RWPE2 (cell line): ENCODE measurements at regions not wholly inside any gene's neighbourhood (a gene's known extent, or its start where the extent isn't known, plus 50 kb on each side); places are given as distances from the start of the nearest gene placed in this dataset.

Experiments
- ATAC-seq: fragments of 200-7000 bp; cut with Tn5 transposase; 3 replicates; pipeline ENCODE4 v1.9.1; 2021; ENCODE audit warnings: low read depth
- DNase-seq: peaks from one replicate; pipeline ENCODE4 v3.0.0-alpha.2; 2020; ENCODE audit warnings: low spot score
- H3K27ac ChIP-seq: fragments of 450-650 bp; 2 replicates; pipeline ENCODE4 v1.5.1; 2017; ENCODE audit warnings: mild to moderate bottlenecking; ENCODE audit not compliant: poor library complexity, severe bottlenecking
- H3K27me3 ChIP-seq: fragments of 250-450 bp; sonication (Bioruptor Pico); 2 replicates; pipeline ENCODE4 v1.5.1; 2021; ENCODE audit warnings: mild to moderate bottlenecking, moderate library complexity; ENCODE audit not compliant: insufficient read depth, poor library complexity, severe bottlenecking
- H3K36me3 ChIP-seq: fragments of 250-450 bp; sonication (Bioruptor Pico); 2 replicates; pipeline ENCODE4 v1.5.1; 2020; ENCODE audit warnings: low read depth, mild to moderate bottlenecking, moderate library complexity
- H3K4me1 ChIP-seq: fragments of 250-450 bp; sonication (Bioruptor Pico); 2 replicates; pipeline ENCODE4 v1.5.1; 2021; ENCODE audit warnings: mild to moderate bottlenecking, moderate library complexity; ENCODE audit not compliant: insufficient read depth, poor library complexity, severe bottlenecking
- H3K4me3 ChIP-seq: fragments of 250-450 bp; sonication (Bioruptor Pico); 2 replicates; pipeline ENCODE4 v1.5.1; 2021; ENCODE audit warnings: mild to moderate bottlenecking, moderate library complexity; ENCODE audit not compliant: severe bottlenecking
- H3K9me3 ChIP-seq: fragments of 250-450 bp; sonication (Bioruptor Pico); 2 replicates; pipeline ENCODE4 v1.5.1; 2021; ENCODE audit warnings: mild to moderate bottlenecking, moderate library complexity; ENCODE audit not compliant: severe bottlenecking
- TF ChIP-seq, protein P1 (sequence below): fragments of 450-650 bp; IDR thresholded peaks from one replicate; pipeline ENCODE4 v1.5.1; 2017; ENCODE audit warnings: mild to moderate bottlenecking, moderate library complexity; ENCODE audit not compliant: poor library complexity, severe bottlenecking

DNA sequence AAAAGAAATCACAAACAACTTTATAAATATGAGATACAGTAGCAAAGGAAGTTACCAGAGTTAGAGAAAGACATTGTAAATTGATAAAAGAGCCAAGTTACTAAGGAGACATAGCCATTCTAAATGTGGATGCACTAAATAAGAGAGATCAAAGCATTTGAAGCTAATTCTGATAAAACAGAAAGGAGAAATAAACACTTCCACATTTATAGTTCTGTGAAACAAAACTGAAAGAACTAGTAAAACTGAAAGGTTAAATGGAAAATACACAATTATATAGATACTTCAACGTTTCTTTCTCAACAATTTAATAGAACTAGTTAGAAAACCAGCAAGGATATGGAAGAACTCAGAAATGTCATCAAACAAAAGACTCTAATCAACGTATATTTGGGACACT, 309.0 kb upstream of the CDH2 start:
- ATAC-seq (no peak), DNase-seq (no peak)
- H3K27me3 ChIP-seq = no peaks in the 10 kb centered on the region
- TF ChIP-seq, protein P1, sequence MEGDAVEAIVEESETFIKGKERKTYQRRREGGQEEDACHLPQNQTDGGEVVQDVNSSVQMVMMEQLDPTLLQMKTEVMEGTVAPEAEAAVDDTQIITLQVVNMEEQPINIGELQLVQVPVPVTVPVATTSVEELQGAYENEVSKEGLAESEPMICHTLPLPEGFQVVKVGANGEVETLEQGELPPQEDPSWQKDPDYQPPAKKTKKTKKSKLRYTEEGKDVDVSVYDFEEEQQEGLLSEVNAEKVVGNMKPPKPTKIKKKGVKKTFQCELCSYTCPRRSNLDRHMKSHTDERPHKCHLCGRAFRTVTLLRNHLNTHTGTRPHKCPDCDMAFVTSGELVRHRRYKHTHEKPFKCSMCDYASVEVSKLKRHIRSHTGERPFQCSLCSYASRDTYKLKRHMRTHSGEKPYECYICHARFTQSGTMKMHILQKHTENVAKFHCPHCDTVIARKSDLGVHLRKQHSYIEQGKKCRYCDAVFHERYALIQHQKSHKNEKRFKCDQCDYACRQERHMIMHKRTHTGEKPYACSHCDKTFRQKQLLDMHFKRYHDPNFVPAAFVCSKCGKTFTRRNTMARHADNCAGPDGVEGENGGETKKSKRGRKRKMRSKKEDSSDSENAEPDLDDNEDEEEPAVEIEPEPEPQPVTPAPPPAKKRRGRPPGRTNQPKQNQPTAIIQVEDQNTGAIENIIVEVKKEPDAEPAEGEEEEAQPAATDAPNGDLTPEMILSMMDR = no peak
- H3K9me3 ChIP-seq = no peaks in the 10 kb centered on the region
- no peaks in the 10 kb centered on the region for H3K4me1 ChIP-seq
- H3K36me3 ChIP-seq = no peaks in the 10 kb centered on the region
- H3K4me3 ChIP-seq = no peak overlapping the region
- no peak overlapping the region for H3K27ac ChIP-seq

DNA sequence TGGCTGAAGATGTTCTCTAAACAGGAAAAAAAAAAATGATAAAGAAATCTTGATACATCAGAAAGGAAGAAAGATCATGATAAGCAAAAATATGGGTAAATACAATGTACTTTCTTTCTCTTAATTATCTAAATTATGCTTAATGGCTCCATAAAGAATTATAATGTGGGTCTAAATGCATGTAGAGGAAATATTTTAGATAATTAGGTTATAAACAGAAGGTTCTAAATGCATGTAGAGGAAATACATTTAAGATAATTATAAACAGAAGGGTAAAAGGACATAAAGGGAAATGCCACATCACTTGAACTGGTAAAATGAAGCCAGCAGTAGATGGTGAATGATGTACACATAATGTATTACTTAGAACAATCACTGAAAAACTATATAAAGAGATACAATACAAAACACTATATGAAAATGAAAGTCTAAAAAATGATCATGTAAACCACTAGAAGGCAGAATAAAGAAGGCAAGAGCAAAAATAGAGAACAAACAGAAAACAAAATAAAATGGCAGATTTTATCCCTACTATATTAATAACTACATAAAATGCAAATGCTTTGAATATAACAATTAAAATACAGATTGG, 308.4 kb upstream of the CDH2 start:
- ATAC-seq = no peak

DNA sequence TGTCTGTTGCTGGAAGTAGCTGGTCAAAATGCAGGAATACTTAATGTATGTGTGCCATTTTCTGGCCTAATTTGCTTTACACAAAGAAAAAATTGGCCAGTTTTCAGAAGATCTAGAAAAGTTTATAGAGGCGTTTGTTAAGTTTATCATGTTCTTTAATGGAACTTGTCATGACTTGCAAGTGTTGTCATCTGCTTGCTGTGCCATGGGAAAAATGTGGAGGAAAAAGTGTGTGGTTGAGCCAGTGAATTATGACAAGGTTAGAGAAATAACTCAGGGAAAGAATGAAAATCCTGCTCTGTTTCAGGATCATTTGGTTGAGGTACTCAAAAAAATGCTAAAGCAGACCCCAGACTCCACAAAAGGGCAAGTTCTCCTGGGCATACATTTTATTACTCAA, 301.6 kb upstream of the CDH2 start:
- TF ChIP-seq, protein P1 = no peak
- Histone ChIP-seq H3K27me3 (no peaks in the 10 kb centered on the region), H3K9me3 (no peaks in the 10 kb centered on the region), H3K27ac (no peak overlapping the region), H3K4me1 (no peaks in the 10 kb centered on the region), H3K4me3 (no peak overlapping the region), H3K36me3 (no peaks in the 10 kb centered on the region)
- ATAC-seq = no peak
- no peak for DNase-seq

More for the DNA sequence above, 308.4 kb upstream of the CDH2 start:
- Histone ChIP-seq H3K9me3 (no peaks in the 10 kb centered on the region), H3K4me1 (no peaks in the 10 kb centered on the region), H3K4me3 (no peak overlapping the region), H3K27me3 (no peaks in the 10 kb centered on the region), H3K36me3 (no peaks in the 10 kb centered on the region), H3K27ac (no peak overlapping the region)
- no peak for DNase-seq
- TF ChIP-seq, protein P1 = peak; percentile 7

DNA sequence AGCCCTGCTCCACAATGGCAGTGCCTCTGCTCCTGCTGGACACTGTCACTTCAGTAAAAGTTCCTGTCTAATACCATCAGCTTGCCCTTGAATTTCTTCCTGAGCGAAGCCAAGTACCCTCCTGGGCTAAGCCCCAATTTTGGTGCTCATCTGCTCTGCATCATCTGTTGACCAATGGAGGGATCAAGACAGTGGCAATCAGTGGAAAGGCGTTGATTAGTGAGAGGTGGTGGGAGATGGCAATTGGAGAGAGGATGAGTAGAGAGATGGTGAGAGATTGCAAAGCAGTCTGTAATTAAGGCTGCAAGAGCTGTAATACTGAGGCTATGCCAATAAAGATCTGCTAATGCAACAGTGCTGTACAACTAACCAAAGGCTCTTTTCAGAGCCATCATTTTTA, 299.4 kb upstream of the CDH2 start:
- H3K4me1 ChIP-seq = no peaks in the 10 kb centered on the region
- TF ChIP-seq, protein P1 = no peak
- H3K27me3 ChIP-seq = no peaks in the 10 kb centered on the region
- H3K4me3 ChIP-seq = no peak overlapping the region
- H3K9me3 ChIP-seq = no peaks in the 10 kb centered on the region
- DNase-seq = no peak
- H3K27ac ChIP-seq = no peak overlapping the region
- no peaks in the 10 kb centered on the region for H3K36me3 ChIP-seq
- no peak for ATAC-seq

DNA sequence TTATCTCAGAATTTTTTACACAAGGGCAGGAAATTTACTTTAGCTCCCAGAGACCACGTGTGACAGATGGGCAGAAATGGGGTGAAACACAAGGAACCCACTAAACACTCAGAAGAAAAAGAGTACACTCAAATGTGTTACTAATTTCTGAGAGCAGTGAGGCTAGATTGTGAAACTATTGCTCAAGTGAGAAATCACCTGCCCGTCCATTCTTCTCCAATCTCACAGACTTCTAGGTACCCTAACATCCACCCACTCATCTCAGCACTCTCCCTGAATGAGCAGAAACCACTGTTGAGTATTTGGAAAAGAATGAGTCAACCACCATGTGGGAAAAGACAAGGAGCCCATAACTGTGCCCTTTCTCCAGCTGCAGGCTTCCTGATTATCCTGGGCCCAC, 293.0 kb upstream of the CDH2 start:
- TF ChIP-seq, protein P1 = no peak
- no peak overlapping the region for H3K4me3 ChIP-seq
- no peak overlapping the region for H3K27ac ChIP-seq
- ATAC-seq (no peak), DNase-seq (no peak)
- no peaks in the 10 kb centered on the region for H3K9me3 ChIP-seq
- H3K27me3 ChIP-seq = no peaks in the 10 kb centered on the region
- no peaks in the 10 kb centered on the region for H3K36me3 ChIP-seq
- no peaks in the 10 kb centered on the region for H3K4me1 ChIP-seq
